ENCODE measurements at regions not wholly inside any gene's neighbourhood (a gene's known extent, or its start where the extent isn't known, plus 50 kb on each side); places are given as distances from the start of the nearest gene placed in this dataset.

DNA sequence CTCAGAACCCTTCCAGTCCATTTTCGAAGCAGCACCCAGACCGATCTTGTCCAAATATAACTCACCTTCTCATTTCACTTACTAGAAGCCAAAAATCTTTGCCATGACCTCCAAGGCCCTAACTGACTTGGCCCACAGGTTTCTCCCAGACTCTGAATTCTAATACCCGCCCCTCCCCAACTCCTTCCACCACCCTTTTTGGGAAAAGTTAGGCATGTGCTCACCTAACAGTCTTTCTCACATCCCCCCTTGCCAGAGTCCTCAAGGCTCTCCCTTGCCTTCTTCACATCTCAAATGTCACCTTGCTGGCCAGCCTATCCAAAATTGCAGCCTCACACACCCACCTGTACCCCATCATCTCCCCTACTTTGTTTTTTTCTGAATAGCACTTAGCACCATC, 369.3 kb downstream of the NXPE2 start:
- Histone ChIP-seq H3K9ac (ENCODE audit: low read length) (no peak overlapping the region), H2AFZ (ENCODE audit: low read depth, low read length, poor library complexity, severe bottlenecking) (no peak overlapping the region), H3K27me3 (ENCODE audit: insufficient read depth, low read length) (no peaks in the 10 kb centered on the region), H3K9me2 (ENCODE audit: insufficient read depth) (no peaks in the 10 kb centered on the region), H3K36me3 (ENCODE audit: control insufficient read depth in 1 of 2, insufficient read depth in 2 of 2, low read length in 2 of 2) (no peaks in the 10 kb centered on the region), H3K4me2 (ENCODE audit: low read length) (no peak overlapping the region), H3K9me3 (ENCODE audit: control insufficient read depth in 1 of 2, insufficient read depth in 1 of 2, low read depth in 1 of 2, low read length in 2 of 2) (peaks cover 0 to 5% of the 10 kb centered on the region in 2 experiments; a peak in 2 of 4 replicates), H3K27ac (ENCODE audit: low read depth, low read length) (no peak overlapping the region), H3K79me2 (ENCODE audit: insufficient read depth, low read length) (no peaks in the 10 kb centered on the region), H3K4me1 (ENCODE audit: control insufficient read depth in 1 of 2, insufficient read depth in 2 of 2, low read length in 2 of 2) (no peaks in the 10 kb centered on the region), H3K4me3 (replicated peaks in 1 of 2; ENCODE audit: low read depth in 1 of 2, low read length in 2 of 2) (no peak overlapping the region), H4K20me1 (ENCODE audit: insufficient read depth) (no peaks in the 10 kb centered on the region)
- ChIA-PET CTCF (no interaction called here), POLR2A (no interaction called here), RAD21 (ENCODE audit: low non-redundant PET in 1 of 2, low total read pairs in 2 of 2, uncharacterized antibody in 2 of 2, unreplicated experiment in 2 of 2) (no interaction called here)
- no peak for ATAC-seq
- DNase-seq (ENCODE audit: low read depth, low spot score): no peak
- intact Hi-C loops (cut with micrococcal nuclease): no loop called here
- BruUV-seq (replicated peaks): no TSS peak
- no peak for TF ChIP-seq TCF7L2 (IDR thresholded peaks at IDR 0.05; ENCODE audit: borderline replicate concordance, extremely low read depth, insufficient read depth, insufficient read length)
- TF ChIP-seq POLR2A (IDR thresholded peaks at IDR 0.05; ENCODE audit: borderline replicate concordance, extremely low read depth, insufficient read depth, insufficient read length): no peak
- TF ChIP-seq YY1 (IDR thresholded peaks at IDR 0.05; ENCODE audit: extremely low read depth, insufficient replicate concordance, low read depth, low read length): no peak
- TF ChIP-seq SP1 (IDR thresholded peaks at IDR 0.05; ENCODE audit: low read depth): no peak
- no peak for TF ChIP-seq RAD21 (IDR thresholded peaks at IDR 0.05; ENCODE audit: low read depth)
- no peak for TF ChIP-seq FOSL1 (IDR thresholded peaks at IDR 0.05; ENCODE audit: low read depth)
- TF ChIP-seq, protein P1, sequence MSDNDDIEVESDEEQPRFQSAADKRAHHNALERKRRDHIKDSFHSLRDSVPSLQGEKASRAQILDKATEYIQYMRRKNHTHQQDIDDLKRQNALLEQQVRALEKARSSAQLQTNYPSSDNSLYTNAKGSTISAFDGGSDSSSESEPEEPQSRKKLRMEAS (IDR thresholded peaks at IDR 0.05): no peak
- no peak for TF ChIP-seq SIN3A (IDR thresholded peaks at IDR 0.05; ENCODE audit: low read depth)
- TF ChIP-seq, protein P2, sequence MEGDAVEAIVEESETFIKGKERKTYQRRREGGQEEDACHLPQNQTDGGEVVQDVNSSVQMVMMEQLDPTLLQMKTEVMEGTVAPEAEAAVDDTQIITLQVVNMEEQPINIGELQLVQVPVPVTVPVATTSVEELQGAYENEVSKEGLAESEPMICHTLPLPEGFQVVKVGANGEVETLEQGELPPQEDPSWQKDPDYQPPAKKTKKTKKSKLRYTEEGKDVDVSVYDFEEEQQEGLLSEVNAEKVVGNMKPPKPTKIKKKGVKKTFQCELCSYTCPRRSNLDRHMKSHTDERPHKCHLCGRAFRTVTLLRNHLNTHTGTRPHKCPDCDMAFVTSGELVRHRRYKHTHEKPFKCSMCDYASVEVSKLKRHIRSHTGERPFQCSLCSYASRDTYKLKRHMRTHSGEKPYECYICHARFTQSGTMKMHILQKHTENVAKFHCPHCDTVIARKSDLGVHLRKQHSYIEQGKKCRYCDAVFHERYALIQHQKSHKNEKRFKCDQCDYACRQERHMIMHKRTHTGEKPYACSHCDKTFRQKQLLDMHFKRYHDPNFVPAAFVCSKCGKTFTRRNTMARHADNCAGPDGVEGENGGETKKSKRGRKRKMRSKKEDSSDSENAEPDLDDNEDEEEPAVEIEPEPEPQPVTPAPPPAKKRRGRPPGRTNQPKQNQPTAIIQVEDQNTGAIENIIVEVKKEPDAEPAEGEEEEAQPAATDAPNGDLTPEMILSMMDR (IDR thresholded peaks at IDR 0.05 in 2 of 3, conservative IDR thresholded peaks at IDR 0.05 in 1 of 3; ENCODE audit: borderline replicate concordance in 1 of 3, insufficient read depth in 1 of 3, low read depth in 2 of 3, low read length in 2 of 3): no peak
- TF ChIP-seq POLR2AphosphoS5 (IDR thresholded peaks at IDR 0.05; ENCODE audit: low read depth, low read length): no peak
- no peak for TF ChIP-seq EZH2phosphoT487 (IDR thresholded peaks at IDR 0.05; ENCODE audit: borderline replicate concordance)

Measured in HCT116 (cell line).